Fibroblast of skin of abdomen (primary cell): ENCODE measurements at regions not wholly inside any gene's neighbourhood (a gene's known extent, or its start where the extent isn't known, plus 50 kb on each side); places are given as distances from the start of the nearest gene placed in this dataset.
"Not testable (repeated sequence)": the region's sequence is repeated elsewhere in the genome, so short reads cannot be mapped to it uniquely, and the experiment has no call there.

Source experiments
- DNase-seq: peaks from one replicate; pipeline ENCODE4 v3.0.0-alpha.2; 2013

DNA sequence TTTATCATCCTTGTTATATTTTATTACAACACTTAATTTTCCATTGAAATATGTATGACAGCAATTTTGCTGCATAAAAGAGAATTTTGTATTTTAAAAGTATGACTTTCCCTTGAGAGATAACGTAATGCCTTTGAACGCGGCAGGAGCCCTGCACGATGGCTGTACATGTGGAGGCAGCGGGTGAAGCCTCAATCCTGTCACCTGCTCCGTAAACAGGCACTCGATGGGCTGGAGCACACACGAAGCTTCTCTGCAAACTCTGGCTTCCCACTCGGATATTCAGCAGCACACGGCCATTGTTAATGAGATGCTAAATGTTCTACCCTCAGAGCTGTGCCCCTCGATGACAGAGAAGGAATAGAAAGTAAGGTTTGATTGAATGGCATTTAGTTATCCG is 184.4 kb downstream of the RTP5 start:
- DNase-seq, result no peak

DNA sequence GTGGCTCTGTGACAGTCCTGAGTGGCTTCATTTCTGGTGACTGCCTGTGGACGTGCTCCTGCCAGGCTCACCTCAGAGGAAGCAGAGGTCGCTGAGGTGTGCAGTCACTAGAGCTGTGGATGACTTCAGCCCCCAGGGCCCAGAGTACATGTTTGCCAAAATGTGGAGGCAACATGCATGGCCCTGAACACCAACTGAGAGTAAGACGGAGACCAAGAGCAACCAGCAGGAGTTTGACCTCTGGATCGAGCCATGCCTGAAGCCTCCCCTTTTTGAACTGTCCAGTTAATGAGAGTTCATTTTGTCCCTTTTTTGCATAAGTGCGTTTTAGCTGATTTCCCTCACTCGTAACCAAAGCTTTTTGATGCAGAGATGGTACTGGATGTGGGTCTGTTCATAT is 184.9 kb downstream of the RTP5 start:
- DNase-seq, result no peak

DNA sequence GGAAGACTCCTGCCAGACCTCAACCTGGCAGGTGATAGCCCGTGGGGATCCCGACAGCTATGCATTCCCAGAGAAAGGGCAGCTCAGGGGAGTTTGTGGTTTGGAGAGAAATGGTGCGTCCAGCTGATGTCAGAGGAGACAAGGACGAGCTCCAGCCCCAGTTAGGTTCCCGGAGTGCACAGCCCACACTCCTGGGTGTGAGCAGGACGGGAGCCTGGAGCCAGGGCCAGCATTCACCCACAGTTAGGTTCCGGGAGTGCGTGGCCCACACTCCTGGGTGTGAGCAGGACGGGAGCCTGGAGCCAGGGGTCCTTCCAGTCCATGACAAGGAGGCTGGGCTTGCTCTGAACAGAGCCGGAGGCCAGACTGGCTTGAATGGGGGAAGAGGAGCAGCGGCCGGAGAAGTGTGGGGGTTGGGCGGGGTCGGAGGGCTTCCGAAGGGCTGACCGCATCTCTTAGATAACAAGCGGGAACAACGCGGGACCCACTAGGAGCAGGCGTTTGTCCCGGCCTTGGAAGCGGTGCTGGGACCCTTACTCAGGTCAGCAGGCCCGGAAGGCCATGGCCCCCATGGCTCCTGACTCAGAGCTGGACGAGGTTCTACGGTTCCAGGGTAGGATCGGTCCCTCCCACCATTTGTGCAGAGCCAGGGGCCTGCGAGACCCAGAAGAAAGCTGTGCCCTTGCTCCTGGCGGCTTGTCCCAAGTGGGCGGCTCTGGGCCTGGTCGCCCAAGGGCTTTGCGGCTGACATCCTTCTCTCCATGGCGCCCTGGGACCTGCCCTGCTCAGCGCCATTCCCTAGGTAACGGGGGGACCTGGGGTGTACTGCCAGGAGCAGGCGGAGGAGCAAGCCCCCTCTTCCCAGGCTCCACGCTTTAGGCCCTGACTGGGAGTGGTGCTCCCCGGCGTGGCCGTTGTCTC is 185.6 kb downstream of the RTP5 start:
- DNase-seq, result no peak

DNA sequence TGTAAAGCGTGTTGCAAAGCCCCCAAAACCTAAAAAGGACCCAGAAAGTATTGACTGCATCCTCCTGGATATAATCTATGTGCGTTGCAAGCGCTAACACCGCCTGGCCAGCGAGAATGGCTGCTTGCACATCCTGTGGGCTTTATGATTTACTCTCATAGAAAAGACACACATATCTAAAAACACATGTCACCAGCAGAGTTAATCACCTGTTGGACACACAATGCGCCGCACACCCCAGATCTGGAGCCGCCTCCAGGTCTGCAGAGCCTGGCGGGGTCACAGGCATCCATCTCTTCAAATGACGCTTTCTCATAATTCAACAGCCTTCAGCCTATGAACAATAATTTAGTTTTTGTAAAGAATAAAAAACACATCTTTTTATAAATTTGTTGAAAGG is 186.5 kb downstream of the RTP5 start:
- DNase-seq, result no peak

DNA sequence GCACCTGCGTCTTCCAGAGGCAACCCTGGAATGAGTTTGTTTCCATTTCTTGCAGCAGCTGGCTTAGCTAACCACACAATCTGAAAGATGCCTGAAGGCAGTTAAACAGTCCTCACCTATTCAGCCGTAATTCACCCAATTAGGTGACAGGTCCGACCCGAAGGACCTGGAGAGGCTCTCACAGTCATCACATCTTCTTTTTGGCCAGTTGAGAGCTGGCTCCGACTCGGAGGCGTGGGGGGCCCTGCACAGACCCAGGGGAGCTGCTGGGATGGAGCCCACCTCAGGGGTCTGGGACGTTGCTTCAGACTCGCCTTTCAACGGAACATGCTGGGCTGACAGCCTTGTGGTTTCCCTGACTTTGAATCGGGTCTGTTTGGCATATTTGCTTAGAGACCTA is 187.3 kb downstream of the RTP5 start:
- DNase-seq, result no peak

DNA sequence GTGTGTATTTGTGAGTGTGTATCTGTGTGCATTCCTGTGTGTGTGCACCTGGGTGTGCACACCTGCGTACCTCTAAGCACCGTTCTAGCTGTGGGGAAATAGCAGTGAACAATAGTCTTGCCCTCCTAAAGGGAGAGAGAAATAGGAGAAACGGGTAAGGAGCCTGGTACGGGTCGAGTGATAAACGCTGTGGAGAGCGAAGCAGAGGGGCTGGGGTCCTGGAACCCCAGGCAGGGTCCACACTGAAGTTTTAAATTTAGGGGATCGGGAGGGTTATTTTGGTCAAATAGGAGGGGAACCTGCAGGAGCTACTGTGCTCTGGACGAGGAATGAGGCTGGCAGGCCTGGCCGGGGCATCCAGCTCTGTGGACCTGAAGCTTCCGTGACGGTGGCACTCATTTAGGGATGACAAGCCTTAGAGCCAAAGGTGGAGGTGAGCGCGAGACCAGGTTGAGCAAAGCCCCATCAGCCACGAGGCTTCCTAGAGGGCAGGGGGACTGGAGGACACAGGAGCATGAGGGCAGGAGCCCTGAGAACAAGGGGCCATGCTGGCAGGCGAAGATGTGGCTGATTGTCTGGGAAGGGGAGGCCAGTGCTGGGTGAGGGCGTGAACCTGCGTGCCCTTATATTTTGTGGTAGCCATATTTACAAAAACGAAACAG is 188.0 kb downstream of the RTP5 start:
- no peak for DNase-seq

DNA sequence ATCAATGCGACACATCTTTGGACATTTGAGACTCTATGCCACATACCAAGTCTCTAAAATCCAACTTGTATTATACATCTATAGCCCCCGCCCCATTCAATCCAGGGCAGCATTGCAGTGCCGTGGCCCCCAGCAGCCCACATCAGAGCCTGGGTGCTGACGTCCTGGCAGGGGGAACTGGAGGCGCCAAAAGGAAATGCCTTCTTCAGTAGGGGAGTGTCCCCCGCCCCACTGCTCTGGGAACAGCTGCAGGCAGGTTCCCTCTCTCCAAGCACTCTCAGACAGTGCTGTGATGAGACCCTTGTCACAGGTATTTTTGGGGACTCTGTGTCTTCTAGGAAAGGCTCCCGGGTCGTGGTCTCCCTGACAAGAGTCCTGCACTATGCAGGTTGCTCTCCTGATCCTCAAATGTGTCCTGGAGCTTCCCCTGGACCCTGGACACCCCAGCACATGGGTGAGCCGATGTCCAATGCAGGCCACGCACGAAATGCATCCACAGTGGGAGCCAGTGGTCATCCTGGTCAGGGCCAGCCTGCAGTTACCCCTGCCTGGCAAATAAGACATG is 188.7 kb downstream of the RTP5 start:
- DNase-seq, result no peak

DNA sequence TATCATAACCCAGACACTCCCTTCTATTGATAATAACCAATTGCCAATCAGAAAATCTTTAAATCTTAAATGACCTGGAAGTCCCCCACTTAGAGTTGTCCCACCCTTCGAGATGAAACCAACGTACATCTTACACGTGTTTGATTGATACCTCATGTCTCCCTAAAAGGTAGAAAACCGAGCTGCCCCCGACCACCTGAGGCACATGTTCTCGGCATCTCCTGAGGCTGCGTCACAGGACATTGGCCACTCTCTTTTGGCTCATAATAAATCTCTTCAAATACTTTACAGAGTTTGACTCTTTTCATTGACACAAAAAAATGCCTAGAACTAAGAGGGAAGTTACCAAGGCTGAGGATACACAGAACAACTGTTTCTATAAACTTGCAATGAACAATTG is 190.0 kb downstream of the RTP5 start:
- DNase-seq, result no peak

DNA sequence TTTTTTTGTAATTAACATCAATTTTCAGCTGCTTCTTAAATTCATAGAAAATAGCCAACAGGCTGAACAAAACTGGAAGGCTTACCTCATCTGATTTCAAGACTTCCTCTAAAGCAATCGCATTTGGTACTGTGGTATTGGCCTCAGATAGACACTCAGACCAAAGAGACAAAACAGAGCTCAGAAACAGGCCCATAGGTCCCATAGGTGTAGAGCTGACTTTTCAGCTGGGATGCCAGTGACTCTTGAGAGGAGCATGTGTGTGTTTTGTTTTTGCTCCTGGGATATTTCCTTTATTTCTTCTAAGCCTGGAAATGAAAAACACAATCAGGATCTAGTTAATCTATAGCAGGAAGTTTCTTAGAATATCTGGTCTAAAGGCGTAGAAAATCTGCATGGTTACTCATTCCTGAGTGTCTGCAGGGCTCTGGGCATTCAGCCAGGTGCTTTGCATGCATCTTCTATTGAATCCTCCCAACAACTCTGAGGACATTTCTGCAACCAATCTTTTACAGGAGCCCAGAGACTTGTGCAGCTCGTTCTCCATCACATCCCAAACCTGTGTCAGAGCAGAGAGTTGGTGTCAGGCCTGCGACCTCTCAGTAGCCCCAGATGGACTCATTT is 190.8 kb downstream of the RTP5 start:
- peak; percentile 87 for DNase-seq

DNA sequence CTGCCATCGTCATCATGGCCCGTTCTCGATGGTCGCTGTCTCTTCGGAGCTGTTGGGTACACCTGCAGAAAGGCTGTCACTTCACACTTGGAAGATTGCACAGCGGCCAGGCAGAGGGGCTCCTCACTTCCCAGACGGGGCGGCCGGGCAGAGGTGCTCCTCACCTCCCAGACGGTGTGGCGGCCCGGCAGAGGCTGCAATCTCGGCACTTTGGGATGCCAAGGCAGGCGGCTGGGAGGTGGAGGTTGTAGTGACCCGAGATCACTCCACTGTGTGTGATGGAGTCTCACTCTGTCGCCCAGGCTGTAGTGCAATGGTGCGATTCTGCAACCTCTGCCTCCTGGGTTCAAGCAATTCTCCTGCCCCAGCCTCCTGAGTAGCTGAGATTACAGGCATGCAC is 192.4 kb downstream of the RTP5 start:
- DNase-seq, result not testable (repeated sequence)

DNA sequence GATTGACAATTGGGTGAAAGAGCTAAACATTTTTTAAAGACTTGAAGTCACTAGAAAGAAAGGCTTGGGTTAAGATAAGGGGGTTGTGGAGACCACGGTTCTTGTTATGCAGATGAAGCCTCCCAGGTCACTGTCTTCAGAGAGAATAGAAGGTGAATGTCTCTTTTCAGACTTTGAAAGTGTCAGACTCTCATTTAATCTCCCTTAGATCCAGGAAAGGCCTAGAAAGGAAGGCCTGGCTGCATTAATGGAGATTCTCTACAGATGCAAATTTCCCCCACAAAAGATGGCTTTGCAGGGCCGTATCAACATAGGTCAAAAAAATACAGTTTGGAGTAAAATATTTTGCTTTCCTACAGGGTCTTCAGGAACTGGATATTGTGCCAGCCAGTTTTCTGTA is 193.9 kb downstream of the RTP5 start:
- DNase-seq, result no peak

DNA sequence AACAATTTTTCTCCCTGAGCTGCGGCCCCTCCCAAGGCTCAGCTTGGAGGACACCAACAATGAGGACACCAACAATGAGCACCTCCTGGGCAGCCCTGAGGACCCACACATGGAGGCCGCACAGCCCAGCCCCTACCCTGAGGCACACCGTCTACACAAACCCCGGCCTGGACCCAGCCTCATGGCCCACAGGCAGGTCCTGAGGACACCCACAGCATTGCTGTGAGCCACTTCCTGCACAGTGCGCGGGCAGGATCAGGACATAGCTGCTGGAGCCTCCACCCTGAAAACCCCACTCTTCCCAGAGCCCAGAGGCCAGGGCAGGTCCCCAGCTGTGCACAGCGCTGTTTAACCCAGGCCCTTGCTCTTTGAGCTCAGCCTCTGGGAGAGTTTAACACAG is 194.3 kb downstream of the RTP5 start:
- no peak for DNase-seq

DNA sequence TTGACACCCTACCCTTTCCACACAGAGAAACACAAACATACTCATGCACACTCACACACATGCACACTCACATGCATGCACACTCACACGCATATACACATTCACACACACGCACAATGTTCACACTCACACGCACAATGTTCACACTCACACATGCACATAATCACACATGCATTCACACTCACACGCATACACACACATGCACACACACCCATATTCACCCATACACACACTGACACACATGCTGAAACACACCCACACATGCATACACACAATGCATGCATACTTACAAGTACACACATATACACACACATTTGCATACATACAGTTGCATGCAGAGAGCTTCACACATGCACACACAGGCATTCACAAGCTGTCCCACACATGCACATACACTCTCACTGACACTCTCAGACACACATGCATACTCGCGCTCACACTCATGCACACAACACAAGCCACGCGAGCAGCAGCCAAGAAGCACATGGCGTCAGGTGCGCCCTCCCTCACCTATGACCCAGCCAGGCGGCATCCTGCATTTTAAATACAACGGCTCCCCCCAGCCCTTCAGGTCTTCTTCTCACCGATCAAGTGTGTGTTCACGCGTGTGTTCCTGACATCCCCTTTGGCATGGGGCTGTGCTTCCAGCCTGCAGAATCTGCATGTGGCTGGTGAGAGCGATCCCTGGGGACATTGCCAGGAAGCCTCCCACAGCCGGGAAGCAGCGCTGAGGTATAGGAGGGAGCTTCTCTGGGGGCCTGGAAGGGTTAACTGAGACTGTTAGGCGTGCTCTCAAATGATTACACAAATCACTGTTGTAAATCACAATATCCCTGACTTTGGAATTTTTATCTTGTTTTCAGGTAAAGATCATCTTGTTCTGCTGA is 195.1 kb downstream of the RTP5 start:
- DNase-seq, result no peak

DNA sequence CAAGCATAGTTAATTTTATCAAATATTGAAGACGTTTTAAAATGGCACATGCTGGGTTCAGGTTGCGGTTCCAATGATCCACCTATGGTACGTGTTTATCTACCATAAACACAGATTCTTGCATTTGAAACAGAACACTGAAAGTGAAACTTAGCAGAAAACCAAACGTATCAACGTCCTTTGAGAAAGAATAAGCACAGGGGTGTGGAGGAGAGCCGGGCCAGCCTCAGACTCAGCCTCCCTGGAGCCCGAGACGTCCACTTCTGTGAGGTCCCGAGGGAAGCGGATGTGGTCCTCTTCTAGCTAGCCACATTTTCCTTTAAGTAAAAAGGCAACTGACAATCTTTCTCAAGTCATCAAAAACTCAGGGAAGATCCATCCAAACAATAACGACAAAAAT is 195.9 kb downstream of the RTP5 start:
- no peak for DNase-seq

DNA sequence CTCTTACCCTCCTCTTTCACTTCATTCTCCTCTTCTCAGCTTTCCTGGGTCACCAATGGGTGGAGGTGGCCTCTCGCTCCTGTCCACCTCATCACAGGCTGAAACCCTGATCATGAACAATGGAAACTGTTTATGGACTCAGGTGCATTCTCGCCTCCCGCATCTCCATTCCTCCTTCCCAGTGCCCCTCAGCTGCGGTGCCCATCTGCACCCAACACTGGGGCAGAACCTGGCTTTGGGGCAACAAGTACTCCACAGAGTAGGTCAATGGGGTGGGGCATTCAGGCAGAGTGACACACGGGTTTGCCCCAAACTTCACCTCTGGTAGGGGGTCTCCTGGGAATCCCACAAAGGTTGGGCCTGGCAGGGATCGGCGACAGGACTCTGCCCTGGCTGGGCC is 199.5 kb downstream of the RTP5 start:
- no peak for DNase-seq

DNA sequence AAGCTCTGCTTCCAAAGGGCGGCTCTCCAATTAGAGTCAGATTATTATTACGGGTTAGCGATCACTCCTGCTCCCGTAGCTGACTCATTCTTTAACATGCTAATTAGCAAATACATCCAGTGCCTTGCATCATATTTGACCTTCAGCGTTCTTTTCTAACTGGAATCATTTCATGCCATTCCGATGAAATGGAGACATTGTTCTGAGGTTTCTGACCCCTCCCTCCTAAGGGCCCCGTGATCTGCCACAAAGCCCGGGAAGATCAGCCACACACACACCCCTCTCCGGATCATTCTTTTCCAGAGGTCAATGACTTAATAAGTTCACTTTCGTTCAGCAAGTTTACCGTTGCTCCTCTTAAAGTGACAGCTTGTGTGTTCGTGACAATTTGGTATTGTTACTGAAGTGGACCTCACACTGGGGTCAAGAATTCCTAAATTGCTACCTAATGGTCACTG is 200.4 kb downstream of the RTP5 start:
- DNase-seq, result peak; percentile 85

DNA sequence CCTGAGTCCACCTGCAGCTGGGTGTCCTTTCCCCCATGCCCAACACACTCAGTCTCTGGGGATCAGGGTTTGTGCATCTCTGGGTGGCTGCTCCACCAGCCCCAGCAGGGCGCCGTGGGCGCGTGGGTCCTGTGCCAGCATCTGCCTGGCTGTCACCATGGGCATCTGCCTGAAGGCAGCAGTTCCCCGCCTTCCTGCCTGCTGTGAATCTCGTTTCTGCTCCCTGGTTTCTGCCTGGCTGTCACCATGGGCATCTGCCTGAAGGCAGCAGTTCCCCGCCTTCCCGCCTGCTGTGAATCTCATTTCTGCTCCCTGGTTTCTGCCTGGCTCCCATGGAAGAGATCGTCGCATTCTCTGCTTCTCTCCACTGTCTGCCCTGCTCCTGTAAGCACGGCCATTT is 201.2 kb downstream of the RTP5 start:
- DNase-seq, result not testable (repeated sequence)

DNA sequence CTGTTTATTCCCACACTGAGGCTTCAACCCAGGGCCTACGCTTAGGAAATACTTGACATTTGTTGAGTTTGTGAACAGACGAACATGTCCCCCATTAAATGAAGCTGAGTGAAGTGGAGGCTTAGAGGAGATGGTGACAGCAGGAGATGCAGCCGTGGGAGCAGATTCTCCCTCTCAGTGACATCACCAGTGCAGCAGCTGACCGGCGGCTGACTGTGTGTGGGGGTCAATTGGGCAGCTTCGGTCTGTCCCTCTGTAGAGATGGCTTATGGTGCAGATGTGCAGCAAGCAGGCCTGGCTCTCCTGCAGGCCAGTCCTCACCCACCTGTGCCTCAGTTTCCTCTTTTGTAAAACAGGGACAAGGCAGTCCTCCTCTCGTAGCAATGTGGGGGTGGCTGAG is 201.8 kb downstream of the RTP5 start:
- not testable (repeated sequence) for DNase-seq

DNA sequence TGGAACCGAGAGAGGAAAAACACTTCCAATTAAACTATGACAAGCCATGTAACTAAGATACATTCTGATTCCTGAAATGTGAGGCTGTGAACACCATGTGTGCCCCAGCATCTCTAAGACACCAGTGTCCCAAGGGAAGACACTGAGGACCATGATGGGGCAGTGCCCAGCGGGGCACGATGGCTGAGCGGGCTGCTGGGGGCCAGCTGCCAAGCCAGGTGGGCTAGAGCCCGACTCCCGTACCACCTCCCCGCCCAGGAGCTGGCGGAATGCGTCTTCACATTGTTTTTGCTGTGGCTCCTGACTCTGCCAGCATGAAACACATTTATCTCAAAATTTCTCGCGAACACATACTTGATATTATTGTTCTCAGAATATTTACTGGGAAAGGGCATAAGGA is 202.4 kb downstream of the RTP5 start:
- not testable (repeated sequence) for DNase-seq

DNA sequence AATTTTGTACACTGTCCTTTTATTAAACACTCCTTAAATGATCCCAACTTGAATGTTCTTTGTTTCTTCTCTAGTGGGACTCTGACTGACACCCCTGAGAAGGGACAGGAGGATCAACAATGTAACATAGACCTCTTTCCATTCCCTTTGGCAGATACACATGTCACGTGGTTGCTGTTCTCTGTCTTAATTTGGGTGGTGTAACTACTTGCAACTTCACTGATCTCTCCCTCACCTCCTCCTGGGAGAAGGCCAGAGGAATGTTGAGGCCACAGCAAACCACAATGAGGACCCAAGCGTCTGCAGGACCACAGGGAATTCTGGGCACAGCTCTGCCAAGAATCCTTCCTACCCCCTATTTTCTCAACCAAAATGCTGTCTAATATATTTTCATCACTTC is 205.6 kb downstream of the RTP5 start:
- DNase-seq, result peak; percentile 94

DNA sequence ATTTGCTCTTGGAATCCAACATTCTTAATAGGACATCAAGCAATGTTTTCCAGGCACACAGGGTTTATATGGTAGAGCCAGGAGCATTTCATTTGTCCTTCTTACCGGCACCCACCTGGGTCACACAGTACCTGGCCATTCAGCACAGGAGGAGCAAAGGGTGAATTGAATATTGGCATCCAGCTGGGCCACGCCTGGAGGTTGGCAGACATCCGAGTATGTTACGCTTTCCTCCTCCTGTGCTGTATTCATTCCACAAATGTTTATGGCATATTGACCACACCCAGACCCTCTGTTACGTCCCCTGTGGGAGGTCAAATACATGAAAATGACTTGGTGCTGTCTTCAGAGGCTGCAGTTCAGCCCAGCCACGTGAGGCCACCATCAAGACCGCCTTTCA is 206.2 kb downstream of the RTP5 start:
- DNase-seq, result peak; percentile 52

DNA sequence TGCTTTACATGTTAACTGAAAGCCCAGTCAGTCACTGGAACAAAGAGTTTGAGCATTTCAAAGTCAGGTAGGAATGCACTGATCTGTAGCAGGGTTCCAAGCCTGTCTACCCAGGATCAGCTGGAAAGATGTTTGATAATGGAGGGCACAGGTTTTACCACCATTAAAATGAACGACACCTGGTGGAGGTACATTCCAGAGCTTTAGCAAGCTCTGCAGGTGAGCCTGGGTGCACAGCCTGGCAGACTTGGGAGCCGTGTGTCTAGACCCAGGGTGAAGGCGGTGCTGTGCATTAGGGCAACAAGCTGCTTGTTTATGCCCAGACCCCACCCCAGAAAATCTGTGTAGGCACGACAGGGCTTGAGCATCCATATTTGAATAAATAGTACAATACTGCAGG is 206.7 kb downstream of the RTP5 start:
- DNase-seq, result not testable (repeated sequence)
